C4-2B (cell line): ENCODE measurements at regions not wholly inside any gene's neighbourhood (a gene's known extent, or its start where the extent isn't known, plus 50 kb on each side); places are given as distances from the start of the nearest gene placed in this dataset.

ENCODE experiments used
- CTCF ChIP-seq: fragments of 450-650 bp; conservative IDR thresholded peaks from 2 replicates; pipeline ENCODE4 v1.5.1; 2017; ENCODE audit warnings: mild to moderate bottlenecking
- ZFX ChIP-seq: fragments of 450-650 bp; IDR thresholded peaks from 2 replicates; pipeline ENCODE4 v1.6.1; 2017

GRCh38 chr2:221708902-221709301, 136.8 kb upstream of the EPHA4 start:
- TF ChIP-seq CTCF (no peak), ZFX (no peak)
